B cell (primary cell): ENCODE measurements at regions not wholly inside any gene's neighbourhood (a gene's known extent, or its start where the extent isn't known, plus 50 kb on each side); places are given as distances from the start of the nearest gene placed in this dataset.

Source experiments
- ATAC-seq: fragments of 200-7000 bp; cut with Tn5 transposase; one replicate; pipeline ENCODE4 v1.10.0; 2021; ENCODE audit warnings: low read depth, mild to moderate bottlenecking, moderate number of reproducible peaks, moderate library complexity
- CTCF ChIA-PET: fragments of 350-600 bp; sonication (Branson Sonifier 250); formaldehyde crosslinking; loops from one replicate; lab custom pipeline; 2021; ENCODE audit warnings: antibody characterized with exemption, inconsistent platforms; lab: Charles Lee
- POLR2A ChIA-PET: fragments of 350-600 bp; sonication (Branson Sonifier 250); formaldehyde crosslinking; loops from one replicate; lab custom pipeline; 2021; ENCODE audit warnings: antibody characterized with exemption; lab: Charles Lee
- DNase-seq: peaks from one replicate; pipeline ENCODE4 v3.0.0; 2013
- H2AFZ ChIP-seq: 2 replicates; pipeline ENCODE4 v1.6.1; 2012; ENCODE audit warnings: mild to moderate bottlenecking, low read depth, low read length; ENCODE audit not compliant: insufficient read depth, poor library complexity, severe bottlenecking
- H3K27ac ChIP-seq, 2 donors: 1 replicate in 1 of 2; 2 replicates in 1 of 2; pipeline ENCODE4 v1.5.1; 2012 to 2013; ENCODE audit warnings: low read length in 2 of 2, mild to moderate bottlenecking in 2 of 2, moderate library complexity in 1 of 2
- H3K27me3 ChIP-seq, 4 experiments: fragments of 200-600 bp in 1 of 4; sonication (generic) in 1 of 4; replicated peaks in 1 of 4; 1 replicate in 2 of 4; 2 replicates in 2 of 4; pipeline versions ENCODE4 v1.6.1 to v1.7.0; 2013 to 2016; ENCODE audit warnings: low read length in 3 of 4, mild to moderate bottlenecking in 2 of 4, mixed read lengths in 1 of 4, moderate library complexity in 1 of 4; ENCODE audit not compliant: insufficient read depth in 4 of 4, control insufficient read depth in 3 of 4; ENCODE audit errors: control extremely low read depth in 1 of 4
- H3K36me3 ChIP-seq, 2 experiments: replicated peaks in 1 of 2; 1 replicate in 1 of 2; 2 replicates in 1 of 2; pipeline versions ENCODE4 v1.6.1 to v1.7.1; 2013; ENCODE audit warnings: low read length in 1 of 2; ENCODE audit not compliant: insufficient read depth in 2 of 2, control insufficient read depth in 1 of 2; ENCODE audit errors: control extremely low read depth in 1 of 2, extremely low read depth in 1 of 2
- H3K4me1 ChIP-seq, 2 donors: fragments of 200-600 bp in 1 of 2; sonication (generic) in 1 of 2; 1 replicate in 1 of 2; 2 replicates in 1 of 2; pipeline versions ENCODE4 v1.5.1 to v1.6.1; 2013 to 2017; ENCODE audit warnings: low read length in 2 of 2; ENCODE audit not compliant: control insufficient read depth in 2 of 2, insufficient read depth in 2 of 2
- H3K4me2 ChIP-seq: replicated peaks from 2 replicates; pipeline ENCODE3; 2012; ENCODE audit warnings: mild to moderate bottlenecking, low read depth, low read length; ENCODE audit not compliant: poor library complexity, severe bottlenecking
- H3K4me3 ChIP-seq, 5 experiments: fragments of 200-600 bp in 1 of 5; sonication (generic) in 1 of 5; 1 replicate in 3 of 5; 2 replicates in 2 of 5; pipeline versions ENCODE4 v1.5.1 to v1.7.0; 2011 to 2016; ENCODE audit warnings: low read length in 4 of 5, mild to moderate bottlenecking in 4 of 5, low read depth in 2 of 5, control low read depth in 1 of 5, moderate library complexity in 1 of 5; ENCODE audit not compliant: insufficient read depth in 1 of 5; ENCODE audit errors: control extremely low read depth in 1 of 5, extremely low read depth in 1 of 5
- H3K79me2 ChIP-seq: fragments of 200-600 bp; sonication (generic); one replicate; pipeline ENCODE4 v1.6.0; 2016; ENCODE audit warnings: low read length; ENCODE audit not compliant: control insufficient read depth, insufficient read depth
- H3K9ac ChIP-seq: fragments of 200-600 bp; sonication (generic); 2 replicates; pipeline ENCODE4 v1.6.1; 2017; ENCODE audit warnings: mild to moderate bottlenecking, low read length, moderate library complexity
- H3K9me3 ChIP-seq, 3 donors: one replicate each; pipeline versions ENCODE4 v1.6.1 to v1.7.1; 2013; ENCODE audit warnings: low read length in 2 of 3; ENCODE audit not compliant: control insufficient read depth in 2 of 3, insufficient read depth in 1 of 3; ENCODE audit errors: control extremely low read depth in 1 of 3
- H4K20me1 ChIP-seq: 2 replicates; pipeline ENCODE4 v1.6.0; 2012; ENCODE audit warnings: mild to moderate bottlenecking, low read length; ENCODE audit not compliant: insufficient read depth, control insufficient read depth, poor library complexity, severe bottlenecking
- H3K27ac Mint-ChIP-seq: one replicate; pipeline ENCODE4 v1.8.0; 2021; ENCODE audit warnings: mixed read lengths
- H3K27me3 Mint-ChIP-seq: one replicate; pipeline ENCODE4 v1.8.0; 2021; ENCODE audit warnings: mixed read lengths
- H3K4me1 Mint-ChIP-seq: one replicate; pipeline ENCODE4 v1.8.0; 2021; ENCODE audit warnings: mixed read lengths
- H3K4me3 Mint-ChIP-seq: one replicate; pipeline ENCODE4 v1.8.0; 2021; ENCODE audit warnings: mixed read lengths
- H3K9me3 Mint-ChIP-seq: one replicate; pipeline ENCODE4 v1.8.0; 2022; ENCODE audit warnings: mixed read lengths; ENCODE audit not compliant: insufficient read depth
- CTCF ChIP-seq: fragments of 200-600 bp; IDR thresholded peaks from one replicate; pipeline ENCODE4 v1.8.0; 2022; ENCODE audit warnings: antibody characterized with exemption, mild to moderate bottlenecking
- EZH2 ChIP-seq: IDR thresholded peaks from 2 replicates; pipeline ENCODE4 v1.6.1; 2012; ENCODE audit warnings: borderline replicate concordance, low read depth, mild to moderate bottlenecking, moderate library complexity, low read length; ENCODE audit not compliant: insufficient read depth, poor library complexity, severe bottlenecking
- WGBS: methylation state at CpG from one replicate; pipeline ENCODE4 v1.1.5; 2013; ENCODE audit warnings: missing lambda C conversion rate; ENCODE audit not compliant: insufficient coverage; 5-methylcytosine and 5-hydroxymethylcytosine counted together
- intact Hi-C: fragments of 100-400 bp; cut with micrococcal nuclease; formaldehyde crosslinking; loops from one replicate; pipeline ENCODE4 v1.10.0; 2022

GRCh38 chr6:19613678-19614077, 223.5 kb upstream of the ID4 start:
- H3K9me3 Mint-ChIP-seq: peaks cover 18% of the 10 kb centered on the region
- intact Hi-C loops: no loop called here

GRCh38 chr6:19616022-19616421, 221.1 kb upstream of the ID4 start:
- Histone ChIP-seq H3K27me3 (no peaks in the 10 kb centered on the region), H3K9ac (no peak overlapping the region), H3K79me2 (no peaks in the 10 kb centered on the region), H3K36me3 (no peaks in the 10 kb centered on the region), H3K4me1 (no peaks in the 10 kb centered on the region), H3K9me3 (peaks cover 1 to 32% (median 6%) of the 10 kb centered on the region in 3 donors), H2AFZ (no peak overlapping the region), H3K4me2 (no peak overlapping the region), H4K20me1 (no peaks in the 10 kb centered on the region), H3K4me3 (no peak overlapping the region), H3K27ac (no peak overlapping the region)
- H3K27me3 Mint-ChIP-seq: no peaks in the 10 kb centered on the region
- H3K9me3 Mint-ChIP-seq: peaks cover 22% of the 10 kb centered on the region
- no peak overlapping the region for H3K4me3 Mint-ChIP-seq
- no peak overlapping the region for H3K27ac Mint-ChIP-seq
- ChIA-PET POLR2A (no interaction called here), CTCF (no interaction called here)
- H3K4me1 Mint-ChIP-seq: no peaks in the 10 kb centered on the region
- intact Hi-C loops: no loop called here
- no peak for TF ChIP-seq CTCF
- no peak for TF ChIP-seq EZH2
- DNase-seq (no peak), ATAC-seq (no peak)

More at GRCh38 chr6:19613678-19614077, 223.5 kb upstream of the ID4 start:
- TF ChIP-seq CTCF (no peak), EZH2 (no peak)
- CTCF ChIA-PET: no interaction called here
- no peak overlapping the region for H3K27ac Mint-ChIP-seq
- Histone ChIP-seq H3K4me3 (no peak overlapping the region), H3K27ac (no peak overlapping the region), H3K79me2 (no peaks in the 10 kb centered on the region), H3K9me3 (peaks cover 1 to 30% (median 6%) of the 10 kb centered on the region in 3 donors), H3K36me3 (no peaks in the 10 kb centered on the region), H4K20me1 (no peaks in the 10 kb centered on the region), H3K4me1 (no peaks in the 10 kb centered on the region), H2AFZ (no peak overlapping the region), H3K9ac (no peak overlapping the region), H3K4me2 (no peak overlapping the region), H3K27me3 (no peaks in the 10 kb centered on the region)
- ATAC-seq (no peak), DNase-seq (no peak)
- H3K4me3 Mint-ChIP-seq: no peak overlapping the region
- no peaks in the 10 kb centered on the region for H3K4me1 Mint-ChIP-seq
- 94% methylated on average over 2 of the region's 5 CpGs for WGBS
- POLR2A ChIA-PET: no interaction called here
- no peaks in the 10 kb centered on the region for H3K27me3 Mint-ChIP-seq
